Heart right ventricle (tissue), 16 donors: ENCODE measurements at regions not wholly inside any gene's neighbourhood (a gene's known extent, or its start where the extent isn't known, plus 50 kb on each side); places are given as distances from the start of the nearest gene placed in this dataset.

Experiments used
- ATAC-seq, 8 donors: fragments of 200-7000 bp; cut with Tn5 transposase; one replicate each; pipeline ENCODE4 v1.9.1; 2020; ENCODE audit warnings: mild to moderate bottlenecking in 8 of 8, moderate library complexity in 8 of 8, moderate number of reproducible peaks in 1 of 8
- DNase-seq, 2 donors: peaks; one replicate each; pipeline ENCODE4 v3.0.0-alpha.2; 2020
- H3K27ac ChIP-seq, 10 donors: fragments of 200-600 bp; sonication (generic) in 2 of 10; one replicate each; pipeline versions ENCODE4 v1.5.0 to v1.8.0; 2020 to 2022; ENCODE audit warnings: mild to moderate bottlenecking in 3 of 10
- H3K27me3 ChIP-seq, 7 donors: fragments of 200-600 bp; one replicate each; pipeline ENCODE4 v1.8.0; 2021 to 2022; ENCODE audit warnings: mild to moderate bottlenecking in 2 of 7
- H3K36me3 ChIP-seq, 9 donors: fragments of 200-600 bp; sonication (generic) in 1 of 9; one replicate each; pipeline versions ENCODE4 v1.5.0 to v1.8.0; 2020 to 2022; ENCODE audit warnings: mild to moderate bottlenecking in 2 of 9
- H3K4me1 ChIP-seq, 9 donors: fragments of 200-600 bp; sonication (generic) in 1 of 9; one replicate each; pipeline versions ENCODE4 v1.5.0 to v1.8.0; 2020 to 2022; ENCODE audit warnings: mild to moderate bottlenecking in 4 of 9
- H3K4me3 ChIP-seq, 10 donors: fragments of 200-600 bp; sonication (generic) in 2 of 10; one replicate each; pipeline versions ENCODE4 v1.5.0 to v1.8.0; 2020 to 2022; ENCODE audit warnings: mild to moderate bottlenecking in 7 of 10, moderate library complexity in 2 of 10
- H3K9me3 ChIP-seq, 11 donors: fragments of 200-600 bp in 10 of 11; sonication (generic) in 2 of 11; one replicate each; pipeline versions ENCODE4 v1.5.0 to v1.8.0; 2013 to 2022; ENCODE audit warnings: mild to moderate bottlenecking in 2 of 11, control low read depth in 1 of 11, moderate library complexity in 1 of 11
- WGBS, 2 donors: extraction: QIAGEN DNeasy Blood & Tissue Kit; methylation state at CpG; one replicate each; pipeline ENCODE4 v1.1.7; 2013; ENCODE audit warnings: inconsistent platforms in 1 of 2; 5-methylcytosine and 5-hydroxymethylcytosine counted together
- intact Hi-C, 10 donors: fragments of 100-400 bp; cut with DNase I; formaldehyde crosslinking; loops; one replicate each; pipeline versions ENCODE4 v1.11.1 to v1.14.2; 2022
- TF ChIP-seq, protein P1 (sequence below), 9 donors: fragments of 200-600 bp; sonication (generic) in 2 of 9; IDR thresholded peaks; one replicate each; pipeline versions ENCODE4 v1.5.0 to v1.8.0; 2021 to 2022; ENCODE audit warnings: antibody characterized with exemption in 9 of 9, mild to moderate bottlenecking in 5 of 9, moderate library complexity in 1 of 9
- donor health status: Arrhythmogenic right ventricular cardiomyopathy.
- donor health status: ischemic (EF 13 %, LVEDD 7.1; RV severe dilation, severe dysfunction).
- donor health status: healthy with polysubstance abuse.
- donor health status: DM: no; HTN: yes; CAD: no.
- donor health status: DM: no; HTN: no; CAD: no.
- donor health status: ischemic (EF 25% LVEDD 6.9; RV normal size, moderate dysfunction).
- donor health status: ischemic (EF 25% LVEDD 5.7; RV mildly dilated, moderate dysfunction).
- donor health status: healthy.
- donor health status: DM: yes; HTN: yes; CAD: no.
- donor health status: Ischemic cardiomyopathy.
- donor health status: ischemic (EF 35%, LVEDD 5.7; RV mildly dilated, moderate dysfunction).
- donor health status: nonischemic (EF 11% LVEDD 7.7; RV severe dilation, severe dysfunction).
- donor health status: DM: yes; HTN: yes; CAD: no.
- donor health status: PGD.
- donor health status: ischemic (EF 29% LVEDD 5.4; RV normal size, mild dysfunction).
- donor health status: nonischemic (EF 23%, LVEDD 6.1; RV moderate dilation, normal function).

GRCh38 chr1:195328681-195329080, 1279.6 kb downstream of the KCNT2 start:
- Histone ChIP-seq H3K27me3 (no peaks in the 10 kb centered on the region), H3K4me3 (no peak overlapping the region), H3K9me3 (peaks cover 0 to 4% (median 0%) of the 10 kb centered on the region in 11 donors), H3K4me1 (no peaks in the 10 kb centered on the region), H3K27ac (no peak overlapping the region), H3K36me3 (no peaks in the 10 kb centered on the region)
- TF ChIP-seq, protein P1, sequence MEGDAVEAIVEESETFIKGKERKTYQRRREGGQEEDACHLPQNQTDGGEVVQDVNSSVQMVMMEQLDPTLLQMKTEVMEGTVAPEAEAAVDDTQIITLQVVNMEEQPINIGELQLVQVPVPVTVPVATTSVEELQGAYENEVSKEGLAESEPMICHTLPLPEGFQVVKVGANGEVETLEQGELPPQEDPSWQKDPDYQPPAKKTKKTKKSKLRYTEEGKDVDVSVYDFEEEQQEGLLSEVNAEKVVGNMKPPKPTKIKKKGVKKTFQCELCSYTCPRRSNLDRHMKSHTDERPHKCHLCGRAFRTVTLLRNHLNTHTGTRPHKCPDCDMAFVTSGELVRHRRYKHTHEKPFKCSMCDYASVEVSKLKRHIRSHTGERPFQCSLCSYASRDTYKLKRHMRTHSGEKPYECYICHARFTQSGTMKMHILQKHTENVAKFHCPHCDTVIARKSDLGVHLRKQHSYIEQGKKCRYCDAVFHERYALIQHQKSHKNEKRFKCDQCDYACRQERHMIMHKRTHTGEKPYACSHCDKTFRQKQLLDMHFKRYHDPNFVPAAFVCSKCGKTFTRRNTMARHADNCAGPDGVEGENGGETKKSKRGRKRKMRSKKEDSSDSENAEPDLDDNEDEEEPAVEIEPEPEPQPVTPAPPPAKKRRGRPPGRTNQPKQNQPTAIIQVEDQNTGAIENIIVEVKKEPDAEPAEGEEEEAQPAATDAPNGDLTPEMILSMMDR (IDR thresholded peaks at IDR 0.05) = no peak
- intact Hi-C loops = no loop called here
- no peak for DNase-seq
- no peak for ATAC-seq
- WGBS, 2 donors = 66% methylated on average over 2 of the region's 2 CpGs

DNA sequence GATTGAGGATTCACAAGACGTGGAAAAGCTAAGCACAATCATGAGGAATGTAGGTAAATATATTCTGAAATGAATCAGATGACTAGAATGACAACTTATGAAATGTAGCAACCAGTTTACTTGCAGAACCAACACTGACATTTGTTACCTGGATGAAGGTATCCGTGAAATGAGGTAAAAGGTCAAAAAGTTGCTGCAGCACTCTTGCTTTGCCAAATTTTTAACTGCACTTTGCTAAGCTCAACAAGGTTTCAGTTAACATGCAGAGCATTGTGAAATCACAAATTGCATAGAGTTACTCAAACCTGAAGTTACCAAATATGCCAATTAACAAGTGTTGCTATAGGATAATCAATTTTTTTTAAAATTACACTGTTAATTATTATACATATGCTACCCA, 1280.1 kb downstream of the KCNT2 start:
- 39 to 52% methylated on average over 2 of the region's 2 CpGs for WGBS, 2 donors
- TF ChIP-seq, protein P1 (IDR thresholded peaks at IDR 0.05) = no peak
- Histone ChIP-seq H3K27ac (no peak overlapping the region), H3K4me1 (no peaks in the 10 kb centered on the region), H3K9me3 (peaks cover 0 to 4% (median 0%) of the 10 kb centered on the region in 11 donors), H3K4me3 (no peak overlapping the region), H3K27me3 (no peaks in the 10 kb centered on the region), H3K36me3 (no peaks in the 10 kb centered on the region)
- DNase-seq (no peak), ATAC-seq (no peak)
- intact Hi-C loops = no loop called here

DNA sequence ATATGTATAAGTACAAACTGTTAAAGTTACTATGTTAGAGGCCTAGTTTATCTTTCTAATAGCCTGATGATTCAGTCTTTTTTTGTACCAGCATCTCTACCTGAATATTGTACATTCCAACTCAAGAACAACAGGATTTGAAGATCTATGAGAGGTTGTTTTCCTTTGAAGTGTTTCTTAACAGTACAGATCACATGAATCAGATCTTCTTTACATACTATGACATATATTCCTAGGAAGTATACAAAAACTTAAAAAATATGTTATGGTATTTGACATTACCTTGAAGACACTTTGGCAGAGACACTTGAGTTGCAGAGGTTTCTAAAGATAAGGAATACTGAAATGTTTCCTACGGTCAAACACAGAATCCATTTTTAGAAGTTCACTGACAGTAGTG, 1280.9 kb downstream of the KCNT2 start:
- 12 to 24% methylated on average over 1 of the region's 1 CpG for WGBS, 2 donors
- no peak for DNase-seq
- no peak overlapping the region for H3K4me3 ChIP-seq
- H3K27me3 ChIP-seq = no peaks in the 10 kb centered on the region
- TF ChIP-seq, protein P1 (IDR thresholded peaks at IDR 0.05) = no peak
- H3K27ac ChIP-seq = no peak overlapping the region
- ATAC-seq = no peak
- H3K9me3 ChIP-seq = peaks cover 0 to 4% (median 0%) of the 10 kb centered on the region in 11 donors
- no peaks in the 10 kb centered on the region for H3K4me1 ChIP-seq
- no peaks in the 10 kb centered on the region for H3K36me3 ChIP-seq
- intact Hi-C loops = no loop called here

- intact Hi-C loops = no loop called here
- ATAC-seq = no peak
Observed at GRCh38 chr1:195326325-195326724, 1281.9 kb downstream of the KCNT2 start.

More at GRCh38 chr1:195326325-195326724, 1281.9 kb downstream of the KCNT2 start:
- no peak overlapping the region for H3K27ac ChIP-seq
- no peak overlapping the region for H3K4me3 ChIP-seq
- no peaks in the 10 kb centered on the region for H3K4me1 ChIP-seq
- 48 to 76% methylated on average over 1 of the region's 1 CpG for WGBS, 2 donors
- no peak for DNase-seq
- TF ChIP-seq, protein P1 (IDR thresholded peaks at IDR 0.05) = no peak
- H3K27me3 ChIP-seq = no peaks in the 10 kb centered on the region
- peaks cover 0 to 4% (median 0%) of the 10 kb centered on the region in 11 donors for H3K9me3 ChIP-seq
- no peaks in the 10 kb centered on the region for H3K36me3 ChIP-seq
